ENCODE measurements at regions not wholly inside any gene's neighbourhood (a gene's known extent, or its start where the extent isn't known, plus 50 kb on each side); places are given as distances from the start of the nearest gene placed in this dataset.

DNA sequence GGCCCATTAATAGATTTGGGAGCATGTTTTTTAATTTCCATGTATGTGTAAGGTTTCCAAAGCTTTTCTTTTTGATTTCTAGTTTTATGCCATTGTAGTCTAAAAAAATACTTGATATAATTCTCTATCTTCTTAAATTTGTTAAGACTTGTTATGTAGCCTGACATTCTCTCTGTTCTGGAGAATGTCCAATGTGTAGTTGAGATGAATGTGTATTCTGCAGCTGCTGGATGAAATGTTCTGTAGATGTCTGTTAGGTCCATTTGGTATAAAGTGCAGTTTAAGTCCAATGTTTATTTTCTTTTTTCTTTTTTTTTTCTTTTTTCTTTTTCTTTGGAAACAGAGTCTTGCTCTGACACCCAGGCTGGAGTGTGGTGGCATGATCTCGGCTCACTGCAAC, 378.5 kb upstream of the MAD2L1 start:
- Histone ChIP-seq H3F3A (ENCODE audit: insufficient read depth) (no peaks in the 10 kb centered on the region), H3K27ac (ENCODE audit: low read depth, low read length) (no peak overlapping the region), H4K20me1 (ENCODE audit: low read depth, low read length) (no peaks in the 10 kb centered on the region), H3K9ac (ENCODE audit: low read length) (no peak overlapping the region), H3K4me2 (ENCODE audit: low read depth, low read length, poor library complexity, severe bottlenecking) (no peak overlapping the region), H3K9me3 (ENCODE audit: insufficient read depth, low read length) (no peaks in the 10 kb centered on the region), H3K4me3 (ENCODE audit: insufficient read depth, low read length, poor library complexity, severe bottlenecking) (no peak overlapping the region), H2AFZ (ENCODE audit: low read depth, low read length, severe bottlenecking) (no peak overlapping the region), H3K79me2 (ENCODE audit: insufficient read depth, low read length) (no peaks in the 10 kb centered on the region), H3K27me3 (ENCODE audit: low read length) (no peaks in the 10 kb centered on the region), H3K36me3 (ENCODE audit: low read length) (no peaks in the 10 kb centered on the region), H3K9me2 (replicated peaks; ENCODE audit: insufficient read depth, low read length) (no peaks in the 10 kb centered on the region)
- TF ChIP-seq EZH2phosphoT487 (conservative IDR thresholded peaks at IDR 0.05; ENCODE audit: low read length): no peak
- TF ChIP-seq, protein P1, sequence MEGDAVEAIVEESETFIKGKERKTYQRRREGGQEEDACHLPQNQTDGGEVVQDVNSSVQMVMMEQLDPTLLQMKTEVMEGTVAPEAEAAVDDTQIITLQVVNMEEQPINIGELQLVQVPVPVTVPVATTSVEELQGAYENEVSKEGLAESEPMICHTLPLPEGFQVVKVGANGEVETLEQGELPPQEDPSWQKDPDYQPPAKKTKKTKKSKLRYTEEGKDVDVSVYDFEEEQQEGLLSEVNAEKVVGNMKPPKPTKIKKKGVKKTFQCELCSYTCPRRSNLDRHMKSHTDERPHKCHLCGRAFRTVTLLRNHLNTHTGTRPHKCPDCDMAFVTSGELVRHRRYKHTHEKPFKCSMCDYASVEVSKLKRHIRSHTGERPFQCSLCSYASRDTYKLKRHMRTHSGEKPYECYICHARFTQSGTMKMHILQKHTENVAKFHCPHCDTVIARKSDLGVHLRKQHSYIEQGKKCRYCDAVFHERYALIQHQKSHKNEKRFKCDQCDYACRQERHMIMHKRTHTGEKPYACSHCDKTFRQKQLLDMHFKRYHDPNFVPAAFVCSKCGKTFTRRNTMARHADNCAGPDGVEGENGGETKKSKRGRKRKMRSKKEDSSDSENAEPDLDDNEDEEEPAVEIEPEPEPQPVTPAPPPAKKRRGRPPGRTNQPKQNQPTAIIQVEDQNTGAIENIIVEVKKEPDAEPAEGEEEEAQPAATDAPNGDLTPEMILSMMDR (IDR thresholded peaks at IDR 0.05; ENCODE audit: insufficient read depth, low read length, poor library complexity, severe bottlenecking): no peak

DNA sequence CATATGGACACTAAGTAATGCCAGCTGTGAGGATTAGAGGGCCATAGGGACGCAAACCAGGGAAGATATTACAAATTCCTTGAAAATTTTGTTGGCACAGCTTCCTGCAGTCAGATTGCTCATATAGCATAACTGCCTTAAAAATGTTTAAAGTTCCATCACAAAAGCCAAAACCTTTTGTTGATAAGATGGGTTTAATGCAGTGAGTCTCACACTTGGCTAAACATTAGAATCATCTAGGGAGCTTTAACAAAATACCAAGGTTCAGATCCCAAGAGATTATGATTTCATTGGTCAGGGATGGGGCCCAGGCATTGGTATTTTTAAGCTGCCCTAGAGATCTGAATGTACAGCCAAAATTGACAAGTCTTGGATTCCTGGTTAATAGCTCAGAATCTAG, 376.5 kb upstream of the MAD2L1 start:
- Histone ChIP-seq H3K27me3 (ENCODE audit: low read length) (no peaks in the 10 kb centered on the region), H3K9me2 (replicated peaks; ENCODE audit: insufficient read depth, low read length) (no peaks in the 10 kb centered on the region), H3K36me3 (ENCODE audit: low read length) (no peaks in the 10 kb centered on the region), H3K9me3 (ENCODE audit: insufficient read depth, low read length) (no peaks in the 10 kb centered on the region), H2AFZ (ENCODE audit: low read depth, low read length, severe bottlenecking) (no peak overlapping the region), H3F3A (ENCODE audit: insufficient read depth) (no peaks in the 10 kb centered on the region), H3K79me2 (ENCODE audit: insufficient read depth, low read length) (no peaks in the 10 kb centered on the region), H3K27ac (ENCODE audit: low read depth, low read length) (no peak overlapping the region), H4K20me1 (ENCODE audit: low read depth, low read length) (no peaks in the 10 kb centered on the region), H3K9ac (ENCODE audit: low read length) (no peak overlapping the region), H3K4me2 (ENCODE audit: low read depth, low read length, poor library complexity, severe bottlenecking) (no peak overlapping the region), H3K4me3 (ENCODE audit: insufficient read depth, low read length, poor library complexity, severe bottlenecking) (no peak overlapping the region)
- TF ChIP-seq, protein P1 (IDR thresholded peaks at IDR 0.05; ENCODE audit: insufficient read depth, low read length, poor library complexity, severe bottlenecking): no peak
- TF ChIP-seq EZH2phosphoT487 (conservative IDR thresholded peaks at IDR 0.05; ENCODE audit: low read length): no peak

DNA sequence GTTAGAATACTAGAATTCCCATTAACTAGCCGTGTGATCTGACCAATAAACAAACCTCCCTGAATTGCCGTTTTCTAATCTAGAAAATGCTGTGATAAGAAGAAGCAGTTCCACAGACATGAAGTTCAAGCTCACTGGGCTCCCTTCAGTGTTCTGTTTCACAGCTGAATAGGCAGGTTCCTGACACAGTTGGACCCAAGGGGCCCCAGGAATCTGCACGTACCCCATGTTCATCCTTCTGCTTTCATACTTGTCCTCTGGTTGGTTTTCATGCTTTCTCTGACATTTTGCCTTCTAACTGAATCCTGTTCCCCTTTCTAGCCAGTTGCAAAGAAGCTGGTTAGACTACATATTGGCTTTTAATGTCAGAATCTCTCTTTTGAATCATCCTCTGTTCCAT, 374.1 kb upstream of the MAD2L1 start:
- TF ChIP-seq EZH2phosphoT487 (conservative IDR thresholded peaks at IDR 0.05; ENCODE audit: low read length): no peak
- TF ChIP-seq, protein P1 (IDR thresholded peaks at IDR 0.05; ENCODE audit: insufficient read depth, low read length, poor library complexity, severe bottlenecking): no peak
- no peaks in the 10 kb centered on the region for H3F3A ChIP-seq (ENCODE audit: insufficient read depth)
- H3K27me3 ChIP-seq (ENCODE audit: low read length): no peaks in the 10 kb centered on the region
- H3K27ac ChIP-seq (ENCODE audit: low read depth, low read length): no peak overlapping the region
- H3K9me3 ChIP-seq (ENCODE audit: insufficient read depth, low read length): no peaks in the 10 kb centered on the region
- H4K20me1 ChIP-seq (ENCODE audit: low read depth, low read length): no peaks in the 10 kb centered on the region
- no peaks in the 10 kb centered on the region for H3K9me2 ChIP-seq (replicated peaks; ENCODE audit: insufficient read depth, low read length)
- no peak overlapping the region for H3K4me3 ChIP-seq (ENCODE audit: insufficient read depth, low read length, poor library complexity, severe bottlenecking)
- no peak overlapping the region for H3K9ac ChIP-seq (ENCODE audit: low read length)
- no peak overlapping the region for H2AFZ ChIP-seq (ENCODE audit: low read depth, low read length, severe bottlenecking)
- H3K79me2 ChIP-seq (ENCODE audit: insufficient read depth, low read length): no peaks in the 10 kb centered on the region
- no peak overlapping the region for H3K4me2 ChIP-seq (ENCODE audit: low read depth, low read length, poor library complexity, severe bottlenecking)
- no peaks in the 10 kb centered on the region for H3K36me3 ChIP-seq (ENCODE audit: low read length)
